ENCODE measurements at regions not wholly inside any gene's neighbourhood (a gene's known extent, or its start where the extent isn't known, plus 50 kb on each side); places are given as distances from the start of the nearest gene placed in this dataset.

DNA sequence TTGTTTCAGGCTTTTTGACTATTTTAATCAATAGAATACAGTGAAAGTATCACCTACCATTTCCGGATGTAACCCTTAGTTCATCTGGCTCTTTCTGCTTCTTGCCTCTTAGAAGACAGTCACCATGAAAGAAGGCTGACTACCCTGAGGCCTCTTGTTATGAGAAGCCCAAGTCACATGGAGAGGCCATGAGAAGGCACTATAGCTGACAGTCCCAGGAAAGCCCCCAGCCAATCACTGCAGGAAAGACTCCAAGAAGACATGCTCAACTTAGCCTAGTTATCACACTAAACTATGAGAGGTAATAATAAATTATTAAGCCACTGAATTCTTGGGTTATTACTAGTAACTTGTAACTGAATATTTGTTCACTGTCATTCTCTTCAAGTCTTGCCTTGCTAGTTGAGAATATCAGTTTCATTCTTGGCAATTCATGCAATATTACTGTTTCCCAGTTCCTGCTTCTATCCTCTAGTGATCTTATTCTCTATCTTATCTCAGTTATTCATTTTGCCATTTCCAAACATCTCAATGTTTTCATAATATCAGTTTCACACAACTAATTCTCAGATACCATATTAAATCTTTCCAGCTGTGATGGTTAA, 57.1 kb upstream of the GUCY1A1 start:
- H2AFZ ChIP-seq (ENCODE audit: low read depth, low read length): no peak overlapping the region
- no peaks in the 10 kb centered on the region for H3K9me2 ChIP-seq (ENCODE audit: insufficient read depth, low read length)
- H3K9ac ChIP-seq (ENCODE audit: low read length): no peak overlapping the region
- H3K4me2 ChIP-seq (ENCODE audit: low read length): no peak overlapping the region
- H3K27ac ChIP-seq (ENCODE audit: low read length): no peak overlapping the region
- no peaks in the 10 kb centered on the region for H3K79me2 ChIP-seq (replicated peaks; ENCODE audit: insufficient read depth, low read length)
- no peaks in the 10 kb centered on the region for H4K20me1 ChIP-seq (ENCODE audit: insufficient read depth)
- no peak overlapping the region for H3K4me3 ChIP-seq (ENCODE audit: low read length)
- no peaks in the 10 kb centered on the region for H3F3A ChIP-seq (ENCODE audit: insufficient read depth, low read length, poor library complexity, severe bottlenecking)
- H3K27me3 ChIP-seq (ENCODE audit: insufficient read depth, low read depth, low read length): no peaks in the 10 kb centered on the region
- TF ChIP-seq RAD21 (conservative IDR thresholded peaks at IDR 0.05) (no peak), EP300 (conservative IDR thresholded peaks at IDR 0.05; ENCODE audit: poor library complexity, severe bottlenecking) (no peak), TAF1 (IDR thresholded peaks at IDR 0.05; ENCODE audit: low read depth) (no peak), MXI1 (conservative IDR thresholded peaks at IDR 0.05; ENCODE audit: poor library complexity, severe bottlenecking) (no peak), EZH2 (IDR thresholded peaks at IDR 0.05; ENCODE audit: borderline replicate concordance, insufficient read depth, low read length, poor library complexity, severe bottlenecking) (no peak), SMC3 (conservative IDR thresholded peaks at IDR 0.05; ENCODE audit: poor library complexity) (no peak)
- TF ChIP-seq, protein P1, sequence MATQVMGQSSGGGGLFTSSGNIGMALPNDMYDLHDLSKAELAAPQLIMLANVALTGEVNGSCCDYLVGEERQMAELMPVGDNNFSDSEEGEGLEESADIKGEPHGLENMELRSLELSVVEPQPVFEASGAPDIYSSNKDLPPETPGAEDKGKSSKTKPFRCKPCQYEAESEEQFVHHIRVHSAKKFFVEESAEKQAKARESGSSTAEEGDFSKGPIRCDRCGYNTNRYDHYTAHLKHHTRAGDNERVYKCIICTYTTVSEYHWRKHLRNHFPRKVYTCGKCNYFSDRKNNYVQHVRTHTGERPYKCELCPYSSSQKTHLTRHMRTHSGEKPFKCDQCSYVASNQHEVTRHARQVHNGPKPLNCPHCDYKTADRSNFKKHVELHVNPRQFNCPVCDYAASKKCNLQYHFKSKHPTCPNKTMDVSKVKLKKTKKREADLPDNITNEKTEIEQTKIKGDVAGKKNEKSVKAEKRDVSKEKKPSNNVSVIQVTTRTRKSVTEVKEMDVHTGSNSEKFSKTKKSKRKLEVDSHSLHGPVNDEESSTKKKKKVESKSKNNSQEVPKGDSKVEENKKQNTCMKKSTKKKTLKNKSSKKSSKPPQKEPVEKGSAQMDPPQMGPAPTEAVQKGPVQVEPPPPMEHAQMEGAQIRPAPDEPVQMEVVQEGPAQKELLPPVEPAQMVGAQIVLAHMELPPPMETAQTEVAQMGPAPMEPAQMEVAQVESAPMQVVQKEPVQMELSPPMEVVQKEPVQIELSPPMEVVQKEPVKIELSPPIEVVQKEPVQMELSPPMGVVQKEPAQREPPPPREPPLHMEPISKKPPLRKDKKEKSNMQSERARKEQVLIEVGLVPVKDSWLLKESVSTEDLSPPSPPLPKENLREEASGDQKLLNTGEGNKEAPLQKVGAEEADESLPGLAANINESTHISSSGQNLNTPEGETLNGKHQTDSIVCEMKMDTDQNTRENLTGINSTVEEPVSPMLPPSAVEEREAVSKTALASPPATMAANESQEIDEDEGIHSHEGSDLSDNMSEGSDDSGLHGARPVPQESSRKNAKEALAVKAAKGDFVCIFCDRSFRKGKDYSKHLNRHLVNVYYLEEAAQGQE (IDR thresholded peaks at IDR 0.05; ENCODE audit: borderline replicate concordance): no peak
- TF ChIP-seq, protein P2, sequence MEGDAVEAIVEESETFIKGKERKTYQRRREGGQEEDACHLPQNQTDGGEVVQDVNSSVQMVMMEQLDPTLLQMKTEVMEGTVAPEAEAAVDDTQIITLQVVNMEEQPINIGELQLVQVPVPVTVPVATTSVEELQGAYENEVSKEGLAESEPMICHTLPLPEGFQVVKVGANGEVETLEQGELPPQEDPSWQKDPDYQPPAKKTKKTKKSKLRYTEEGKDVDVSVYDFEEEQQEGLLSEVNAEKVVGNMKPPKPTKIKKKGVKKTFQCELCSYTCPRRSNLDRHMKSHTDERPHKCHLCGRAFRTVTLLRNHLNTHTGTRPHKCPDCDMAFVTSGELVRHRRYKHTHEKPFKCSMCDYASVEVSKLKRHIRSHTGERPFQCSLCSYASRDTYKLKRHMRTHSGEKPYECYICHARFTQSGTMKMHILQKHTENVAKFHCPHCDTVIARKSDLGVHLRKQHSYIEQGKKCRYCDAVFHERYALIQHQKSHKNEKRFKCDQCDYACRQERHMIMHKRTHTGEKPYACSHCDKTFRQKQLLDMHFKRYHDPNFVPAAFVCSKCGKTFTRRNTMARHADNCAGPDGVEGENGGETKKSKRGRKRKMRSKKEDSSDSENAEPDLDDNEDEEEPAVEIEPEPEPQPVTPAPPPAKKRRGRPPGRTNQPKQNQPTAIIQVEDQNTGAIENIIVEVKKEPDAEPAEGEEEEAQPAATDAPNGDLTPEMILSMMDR (IDR thresholded peaks at IDR 0.05; ENCODE audit: poor library complexity, severe bottlenecking): no peak
- no peaks in the 10 kb centered on the region for H3K9me3 ChIP-seq (ENCODE audit: low read length)
- no peaks in the 10 kb centered on the region for H3K36me3 ChIP-seq (ENCODE audit: insufficient read depth, low read length)

DNA sequence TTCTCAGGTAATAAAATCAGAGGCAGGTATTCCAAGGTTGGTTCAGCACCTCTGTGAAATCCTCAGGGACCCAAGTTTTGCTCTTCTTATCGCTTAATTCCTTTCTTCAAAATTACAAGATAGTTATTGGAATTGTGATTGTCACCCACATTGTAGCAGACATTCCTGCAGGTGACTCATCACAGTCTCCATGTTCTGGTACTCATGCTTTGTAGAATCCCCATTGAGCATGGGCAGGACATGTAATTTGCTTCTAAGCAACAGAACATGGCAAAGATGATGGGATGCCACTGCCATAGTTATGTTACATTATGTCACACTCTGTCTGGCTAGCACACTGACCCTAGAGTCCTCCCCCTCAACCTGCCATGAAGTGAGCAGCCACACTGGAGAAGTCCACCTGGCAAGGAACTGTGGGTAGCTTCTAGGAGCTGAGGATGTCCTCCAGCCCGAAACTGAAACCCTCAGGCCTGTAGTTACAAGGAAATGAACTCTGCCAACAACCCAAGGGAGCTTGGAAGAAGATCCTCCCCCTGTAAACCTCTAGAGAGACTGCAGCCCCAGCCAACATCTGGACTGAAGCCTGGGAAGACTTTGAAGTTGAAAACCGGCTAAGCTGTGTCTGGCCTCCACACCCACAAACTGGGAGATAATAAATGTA, 58.3 kb upstream of the GUCY1A1 start:
- Histone ChIP-seq H3K9me3 (ENCODE audit: low read length) (no peaks in the 10 kb centered on the region), H3K4me2 (ENCODE audit: low read length) (no peak overlapping the region), H3K27me3 (ENCODE audit: insufficient read depth, low read depth, low read length) (no peaks in the 10 kb centered on the region), H3K4me3 (ENCODE audit: low read length) (no peak overlapping the region), H3K79me2 (replicated peaks; ENCODE audit: insufficient read depth, low read length) (no peaks in the 10 kb centered on the region), H4K20me1 (ENCODE audit: insufficient read depth) (no peaks in the 10 kb centered on the region), H2AFZ (ENCODE audit: low read depth, low read length) (no peak overlapping the region), H3F3A (ENCODE audit: insufficient read depth, low read length, poor library complexity, severe bottlenecking) (no peaks in the 10 kb centered on the region), H3K9me2 (ENCODE audit: insufficient read depth, low read length) (no peaks in the 10 kb centered on the region), H3K9ac (ENCODE audit: low read length) (no peak overlapping the region), H3K36me3 (ENCODE audit: insufficient read depth, low read length) (no peaks in the 10 kb centered on the region), H3K27ac (ENCODE audit: low read length) (no peak overlapping the region)
- TF ChIP-seq, protein P2 (IDR thresholded peaks at IDR 0.05; ENCODE audit: poor library complexity, severe bottlenecking): no peak
- TF ChIP-seq EP300 (conservative IDR thresholded peaks at IDR 0.05; ENCODE audit: poor library complexity, severe bottlenecking) (no peak), MXI1 (conservative IDR thresholded peaks at IDR 0.05; ENCODE audit: poor library complexity, severe bottlenecking) (no peak), RAD21 (conservative IDR thresholded peaks at IDR 0.05) (no peak), TAF1 (IDR thresholded peaks at IDR 0.05; ENCODE audit: low read depth) (no peak)
- TF ChIP-seq, protein P1 (IDR thresholded peaks at IDR 0.05; ENCODE audit: borderline replicate concordance): no peak

Data from neural cell (in vitro differentiated cells).